B cell (primary cell): ENCODE measurements at regions not wholly inside any gene's neighbourhood (a gene's known extent, or its start where the extent isn't known, plus 50 kb on each side); places are given as distances from the start of the nearest gene placed in this dataset.

ENCODE experiments used
- CTCF ChIP-seq: fragments of 200-600 bp; IDR thresholded peaks from one replicate; pipeline ENCODE4 v1.8.0; 2022; ENCODE audit warnings: antibody characterized with exemption, mild to moderate bottlenecking
- EZH2 ChIP-seq: IDR thresholded peaks from 2 replicates; pipeline ENCODE4 v1.6.1; 2012; ENCODE audit warnings: borderline replicate concordance, low read depth, mild to moderate bottlenecking, moderate library complexity, low read length; ENCODE audit not compliant: insufficient read depth, poor library complexity, severe bottlenecking

DNA sequence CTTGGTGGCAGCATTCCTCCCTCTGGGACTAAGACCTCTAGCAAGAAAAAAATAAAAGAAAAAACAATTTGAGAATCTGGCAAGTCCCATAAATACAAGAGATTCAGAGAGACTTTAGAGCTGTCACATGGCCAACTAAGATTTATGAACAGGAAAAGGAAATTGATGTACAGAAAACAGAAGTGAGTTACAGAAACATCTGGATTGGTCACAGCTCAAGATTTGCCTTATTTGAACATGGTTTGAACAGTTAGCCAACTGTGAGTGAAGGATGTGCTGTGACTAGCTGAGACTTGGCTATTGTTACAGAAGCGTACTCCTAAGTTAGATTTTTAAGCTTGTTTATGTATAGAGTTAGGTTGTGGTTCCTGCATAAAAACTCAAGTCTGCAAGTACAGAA, 340.2 kb downstream of the SLCO4C1 start:
- TF ChIP-seq CTCF (no peak), EZH2 (no peak)
